Colon (tissue), 2 donors: ENCODE measurements at regions not wholly inside any gene's neighbourhood (a gene's known extent, or its start where the extent isn't known, plus 50 kb on each side); places are given as distances from the start of the nearest gene placed in this dataset.

Experiments used
- FAIRE-seq: peaks from 2 replicates; lab custom pipeline; 2012; peaks lifted over from hg19 to GRCh38; lab: Jason Lieb, UNC
- donor health status: control.
- donor health status: control.

DNA sequence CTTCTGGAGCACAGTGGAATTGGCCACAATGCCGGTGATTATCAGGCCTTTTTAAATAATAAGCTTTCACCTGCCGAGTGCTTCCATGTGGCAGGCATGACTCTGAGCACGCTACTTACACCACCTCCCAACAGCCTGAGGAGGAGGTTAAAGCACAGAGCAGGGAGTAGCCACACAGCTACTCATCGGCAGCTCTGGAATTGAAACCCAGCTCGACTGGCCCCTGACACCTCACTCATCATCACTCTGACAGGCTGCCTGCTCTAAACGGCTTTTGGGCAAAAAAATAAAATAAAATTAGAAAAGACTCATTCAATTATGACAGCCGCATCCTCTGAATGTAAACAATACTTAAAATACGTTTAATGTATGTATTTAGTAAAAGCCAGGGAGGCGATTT lies 326.4 kb upstream of the NOCT start:
- FAIRE-seq: no peak

DNA sequence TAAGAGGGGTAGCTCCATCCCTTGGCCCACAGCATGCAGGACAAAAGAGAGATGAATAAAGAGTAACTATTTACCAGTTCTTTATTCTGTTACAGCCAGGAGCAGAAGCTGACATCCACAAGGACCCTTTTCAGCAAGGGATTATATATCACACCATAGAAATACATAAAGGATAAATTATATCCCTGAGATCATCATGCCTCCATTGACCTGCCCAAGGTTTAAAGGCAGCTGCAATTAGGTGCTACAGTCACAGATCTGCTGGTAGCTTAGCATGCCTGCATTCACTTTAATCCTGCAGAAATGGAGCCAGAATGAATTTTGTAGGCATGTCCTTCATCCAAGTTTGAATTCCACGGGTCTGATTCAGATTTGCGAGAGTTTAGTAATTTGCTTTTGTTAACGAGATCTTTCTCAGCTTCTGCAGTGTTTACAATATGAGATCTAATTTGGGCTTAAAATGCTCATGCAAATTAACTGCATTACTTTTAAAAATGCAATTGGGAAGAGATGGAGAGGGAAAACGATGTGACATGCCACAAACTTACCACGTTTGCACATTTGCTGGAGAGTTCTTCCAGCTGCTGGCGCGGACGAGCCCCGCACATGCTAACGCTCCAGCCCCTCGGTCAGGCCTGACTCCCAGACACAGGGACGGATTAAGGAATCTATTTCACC lies 327.0 kb upstream of the NOCT start:
- no peak for FAIRE-seq

DNA sequence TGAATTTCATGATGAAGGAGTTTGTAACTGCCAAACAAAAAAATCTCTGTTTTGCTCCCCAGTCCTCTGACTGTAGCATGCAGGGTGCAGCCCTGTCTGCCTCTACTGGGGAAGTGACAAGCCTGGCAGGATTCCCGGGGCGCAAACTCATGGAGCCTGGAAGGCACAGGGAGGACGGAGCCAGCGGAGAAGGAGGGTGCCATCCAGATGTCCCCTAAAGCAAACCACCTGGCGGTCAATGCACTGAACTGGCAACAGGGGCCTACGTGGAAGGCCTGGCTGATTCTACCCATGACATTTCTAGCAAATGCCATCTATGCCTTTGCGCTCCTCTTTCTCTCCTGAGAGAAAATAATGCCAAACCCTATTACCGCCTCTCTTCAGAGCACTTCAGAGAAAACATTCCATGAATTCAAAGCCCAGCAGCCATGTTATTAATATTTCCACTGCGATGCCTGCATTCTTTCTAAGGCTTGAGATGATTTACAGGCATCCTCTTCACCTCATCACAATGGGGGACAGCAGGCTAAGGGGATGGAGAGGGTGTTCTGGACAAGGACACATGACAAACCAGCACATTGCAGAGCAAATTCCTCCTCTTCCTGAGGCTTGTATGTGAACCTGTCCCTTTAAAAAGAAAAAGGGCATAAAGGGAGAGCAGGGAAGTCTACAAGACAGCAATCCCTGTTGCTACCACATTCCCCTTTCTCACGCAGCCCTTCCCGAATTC lies 329.3 kb upstream of the NOCT start:
- no peak for FAIRE-seq

DNA sequence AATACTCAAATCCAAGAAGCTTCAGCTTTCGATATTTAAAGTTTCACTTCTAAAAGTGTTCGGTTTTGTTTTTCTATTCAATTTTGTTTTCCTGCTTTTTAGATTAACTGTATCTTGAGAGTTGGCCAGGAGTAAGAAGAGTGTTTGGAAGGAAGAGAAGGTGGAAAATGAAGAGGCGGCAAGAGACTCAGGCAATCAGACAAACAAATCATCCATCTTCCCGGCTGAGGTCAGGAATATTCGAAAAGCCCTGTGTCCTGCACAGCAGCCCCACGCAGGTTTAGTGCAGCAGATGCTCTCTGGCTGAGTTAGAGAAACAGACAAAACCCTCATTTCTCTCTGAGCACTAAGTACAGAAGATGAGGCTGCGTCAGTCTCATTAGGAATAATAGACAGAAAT lies 330.3 kb upstream of the NOCT start:
- no peak for FAIRE-seq

DNA sequence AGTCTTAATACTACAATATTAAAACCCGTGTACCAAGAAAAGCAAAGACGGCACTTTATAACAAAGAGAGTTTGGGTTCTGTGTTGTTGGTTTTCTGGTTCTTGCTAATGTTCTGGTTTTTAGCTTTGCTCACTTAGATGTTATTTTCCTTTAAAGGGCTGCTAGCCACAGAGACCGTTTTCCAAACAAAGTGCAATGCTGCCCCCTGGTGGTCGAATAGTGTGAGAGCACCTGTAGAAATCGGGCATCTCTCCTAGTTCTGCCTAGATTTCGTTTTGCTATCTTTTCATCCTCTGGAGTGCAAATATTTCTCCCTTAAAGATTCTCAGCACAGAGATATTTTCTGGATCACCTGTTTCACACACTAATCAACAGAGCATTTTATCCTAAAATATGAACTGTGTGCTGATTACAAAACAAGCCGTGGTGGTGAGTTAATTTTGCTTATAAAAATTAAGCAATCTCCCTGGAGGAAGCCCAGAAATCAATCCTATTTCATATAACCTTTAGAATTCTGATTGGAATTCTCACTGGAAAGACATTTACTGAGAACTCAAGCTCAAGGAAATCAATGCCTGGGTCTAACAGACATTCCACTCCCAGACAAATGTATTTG lies 334.5 kb upstream of the NOCT start:
- peak; percentile 18 for FAIRE-seq

DNA sequence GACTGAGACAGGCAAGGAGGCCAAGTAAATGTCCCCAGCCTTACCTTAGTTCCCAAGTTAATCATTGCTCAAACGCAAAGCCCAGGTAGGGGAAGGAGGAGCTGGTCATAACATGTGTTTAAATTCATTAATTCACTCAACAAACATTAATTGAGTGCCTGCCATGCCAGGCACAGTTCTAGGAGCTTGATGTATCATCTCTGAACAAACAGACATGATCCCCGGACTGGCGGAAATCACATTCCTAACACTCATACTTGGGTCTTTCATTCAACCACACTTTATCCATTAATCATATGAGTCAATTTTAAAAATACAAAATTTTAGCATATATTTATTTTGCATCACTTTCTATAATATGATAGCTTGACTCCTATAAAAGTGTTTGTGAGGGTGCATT lies 335.3 kb upstream of the NOCT start:
- FAIRE-seq: no peak

DNA sequence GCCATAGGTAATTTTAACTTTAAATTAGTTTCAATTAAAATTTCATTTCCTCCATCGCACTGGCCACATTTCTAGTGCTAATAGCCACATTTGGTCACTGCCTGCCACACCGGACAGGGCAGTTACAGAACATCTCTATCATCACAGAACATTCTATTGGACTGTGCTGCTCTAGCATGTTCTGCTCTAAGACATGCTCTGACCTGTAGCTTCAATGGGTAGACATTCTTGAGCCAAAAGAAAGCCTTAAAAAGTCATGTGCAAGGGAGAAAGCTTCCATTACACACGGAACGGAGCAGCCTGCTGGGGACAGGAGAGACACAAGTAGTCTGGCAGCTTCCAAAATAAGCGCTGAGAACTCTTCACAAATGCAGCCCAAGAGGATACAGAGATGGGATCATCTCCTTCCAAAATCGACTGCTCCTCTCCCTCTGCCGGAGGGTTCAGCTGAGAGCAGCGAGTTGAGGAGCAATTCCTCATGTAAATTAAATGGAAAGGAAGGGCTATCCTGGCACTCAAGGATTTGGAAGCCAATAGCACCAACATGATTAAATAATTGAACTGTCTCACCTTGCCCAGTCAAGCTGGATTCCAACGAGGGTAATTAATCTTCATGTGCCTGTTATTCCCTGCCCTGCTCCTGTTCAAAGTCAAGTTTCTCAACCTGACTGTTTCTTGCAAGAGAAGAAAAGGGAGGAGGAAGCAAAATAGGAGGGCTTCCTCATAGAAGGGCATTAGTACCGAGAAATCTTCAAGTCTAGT lies 336.4 kb upstream of the NOCT start:
- FAIRE-seq: no peak

DNA sequence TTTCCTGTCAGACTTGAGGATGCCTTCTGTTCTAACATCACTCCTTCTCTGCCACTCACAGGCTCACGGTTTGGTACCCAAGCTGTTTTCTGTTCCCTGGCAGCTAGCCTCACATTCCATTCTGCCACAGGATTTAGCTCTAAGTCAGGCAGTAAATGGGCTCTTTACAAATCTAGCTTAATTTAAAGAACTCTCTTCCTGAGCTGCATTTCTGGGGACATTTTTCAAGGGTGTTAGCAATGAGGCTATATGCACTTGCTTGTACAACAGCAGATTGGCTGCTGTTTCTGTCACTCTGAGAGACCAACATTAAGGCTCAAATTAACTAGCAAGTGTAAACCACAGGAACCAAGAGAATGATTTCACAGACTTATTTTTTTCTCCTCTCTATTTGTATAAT lies 337.8 kb upstream of the NOCT start:
- FAIRE-seq: no peak

DNA sequence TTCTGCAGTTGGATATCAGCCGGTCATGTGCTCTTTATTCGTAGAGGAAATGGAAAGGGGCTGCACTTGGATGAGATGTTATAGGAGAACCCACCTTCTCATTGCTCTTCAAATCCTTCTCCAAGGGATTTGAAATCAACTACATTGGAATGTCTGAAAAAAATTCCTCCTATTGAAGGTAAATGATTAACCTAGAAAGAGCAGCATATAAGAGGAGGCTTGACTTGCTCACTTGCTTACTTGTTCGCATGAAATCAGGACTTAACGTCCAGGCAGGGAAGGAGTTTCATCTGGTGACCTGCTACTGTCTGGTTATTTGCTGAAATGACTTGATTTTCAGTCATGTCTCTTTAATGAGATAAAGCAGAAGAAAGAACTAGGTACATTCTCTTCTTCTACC lies 338.4 kb upstream of the NOCT start:
- no peak for FAIRE-seq

DNA sequence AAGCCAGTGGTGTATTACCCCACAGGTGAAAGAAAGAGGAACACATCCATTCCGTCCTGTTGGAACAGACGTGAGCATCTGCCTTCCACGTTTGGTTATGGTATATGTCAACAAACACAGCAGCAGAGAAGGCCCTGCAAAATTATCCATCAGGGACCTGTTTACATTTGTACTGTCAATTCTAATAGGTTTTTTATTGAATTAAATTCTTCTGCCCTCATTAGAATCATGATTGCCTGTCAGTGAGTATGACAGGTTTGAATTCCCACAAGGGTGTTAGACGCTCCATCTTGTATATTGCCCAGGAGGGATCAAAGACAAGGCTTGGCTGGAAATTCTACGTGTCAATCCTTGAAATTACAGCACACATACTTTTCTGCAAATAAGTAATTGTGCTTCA lies 339.9 kb upstream of the NOCT start:
- FAIRE-seq: no peak

DNA sequence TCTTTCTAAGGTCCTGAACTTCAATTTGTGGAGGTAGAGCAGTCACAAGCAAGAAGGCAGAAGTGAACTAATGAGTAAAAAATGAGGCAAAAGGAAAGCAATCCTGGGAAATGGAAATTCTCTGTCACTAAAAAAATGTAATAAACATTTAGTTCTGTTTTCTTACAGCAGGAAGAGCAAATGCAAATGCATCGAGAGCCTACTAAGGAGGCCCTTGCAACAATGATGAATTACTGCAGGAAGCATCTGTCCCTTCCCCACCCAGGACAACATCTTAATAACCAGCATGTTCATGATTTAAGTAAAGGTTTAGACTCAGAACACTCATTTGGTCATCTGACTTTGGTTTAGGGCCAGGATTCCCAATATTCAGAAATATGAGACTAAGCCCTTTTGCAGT lies 341.4 kb upstream of the NOCT start:
- no peak for FAIRE-seq

DNA sequence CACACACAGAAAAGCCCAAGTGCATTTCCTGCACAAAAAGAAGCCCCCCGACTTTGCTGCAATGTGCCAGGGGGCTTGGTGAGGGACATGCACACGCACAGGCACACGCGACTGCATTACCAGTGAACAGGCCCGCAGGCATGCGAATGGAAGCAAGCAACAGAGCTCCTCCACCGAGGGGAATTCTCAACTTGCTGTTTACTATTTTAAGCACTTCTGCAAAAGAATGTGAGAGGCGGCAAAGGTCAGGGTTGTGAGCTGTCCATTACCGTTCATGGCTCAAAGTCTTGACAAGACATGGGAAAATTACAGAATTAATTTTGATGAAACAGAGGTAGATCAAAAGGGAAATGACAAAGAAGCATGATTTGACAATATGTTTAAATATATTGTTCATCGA lies 342.5 kb upstream of the NOCT start:
- FAIRE-seq: no peak

DNA sequence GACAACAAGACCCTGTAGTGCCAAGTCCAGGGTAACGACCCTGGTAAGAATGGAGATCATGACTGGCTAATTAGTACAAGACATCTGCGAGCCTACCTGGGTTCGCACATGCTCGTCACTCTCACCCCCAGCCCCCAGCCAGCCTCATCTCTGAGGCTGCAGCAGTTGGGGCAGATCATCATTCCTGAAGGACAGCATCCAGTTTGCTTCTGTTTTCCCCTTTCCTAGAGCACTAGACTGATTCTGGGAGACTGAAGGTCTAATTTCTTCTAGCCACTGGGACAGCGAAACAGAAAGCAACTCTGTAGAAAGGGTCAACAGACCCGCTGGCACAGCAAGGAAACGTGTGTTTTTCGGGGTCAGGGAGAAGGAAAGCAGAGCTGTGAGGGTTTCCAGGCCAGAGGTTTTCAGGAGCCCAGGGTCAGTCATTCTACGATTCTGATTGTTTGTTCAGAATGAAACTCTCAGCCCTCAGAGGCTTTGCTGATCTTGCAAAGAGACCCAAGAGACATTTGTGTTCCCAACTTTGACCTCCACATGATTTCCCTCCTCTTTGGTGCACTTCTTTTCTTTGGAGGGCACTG lies 343.1 kb upstream of the NOCT start:
- FAIRE-seq: no peak

DNA sequence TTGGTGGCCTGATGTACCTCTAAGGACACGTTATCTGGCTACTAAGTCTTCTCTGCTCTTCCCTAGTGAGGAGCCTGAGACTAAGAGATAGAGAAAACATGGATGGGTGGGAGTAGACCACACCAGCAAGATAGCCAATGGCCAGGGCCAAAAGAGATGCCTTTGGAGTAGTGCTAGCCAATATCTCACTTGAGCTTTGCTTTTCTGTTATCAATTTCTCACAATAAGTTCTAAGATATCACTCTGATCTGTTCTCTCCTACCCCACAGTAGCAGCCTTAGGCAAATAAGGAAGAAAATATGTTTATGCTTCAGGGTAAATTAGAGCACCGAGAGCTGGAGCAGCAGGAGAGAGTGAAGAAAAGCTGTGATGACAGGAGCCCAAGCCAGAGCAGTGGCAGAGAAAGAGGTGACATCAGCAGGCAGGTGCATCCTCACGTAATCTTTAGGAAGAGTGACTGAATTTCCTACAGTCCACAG lies 343.9 kb upstream of the NOCT start:
- FAIRE-seq: no peak

DNA sequence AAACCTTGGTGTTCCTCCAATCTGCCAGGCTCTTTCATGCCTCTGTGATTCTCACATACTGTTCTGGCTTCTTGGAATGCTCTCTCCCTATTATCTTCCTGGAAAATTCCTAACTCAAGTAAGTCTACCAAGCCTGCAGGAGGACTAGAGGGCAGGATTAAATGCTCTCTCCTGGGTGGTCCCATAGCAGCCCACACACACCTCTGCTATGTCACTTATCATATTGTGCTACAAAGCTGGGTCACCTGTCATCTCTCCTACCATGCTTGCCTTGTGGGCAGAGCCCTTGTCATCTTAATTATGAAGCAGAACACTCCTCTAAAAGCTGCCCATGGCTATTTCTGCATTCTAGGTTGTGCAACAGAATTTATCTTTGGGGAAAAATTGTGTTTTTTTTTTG lies 344.5 kb upstream of the NOCT start:
- FAIRE-seq: no peak

DNA sequence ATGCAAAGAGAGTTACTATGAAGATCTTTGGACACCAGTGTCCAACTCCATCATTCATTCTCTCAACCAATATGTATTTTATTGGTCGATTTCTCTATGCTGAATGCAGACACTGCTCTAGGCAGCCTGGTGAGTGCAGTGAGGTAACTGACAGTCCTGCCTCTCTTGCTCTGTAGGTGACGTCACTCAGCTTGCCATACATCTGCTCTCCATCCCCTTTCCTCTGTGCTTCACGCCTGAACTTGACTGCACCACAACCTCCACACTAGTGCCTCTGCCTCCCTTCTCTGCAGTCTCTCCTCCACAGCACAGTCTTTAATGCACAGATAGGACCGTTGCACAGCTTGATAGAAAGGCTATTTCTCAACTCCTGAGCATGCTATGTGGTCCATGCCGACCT lies 344.9 kb upstream of the NOCT start:
- FAIRE-seq: no peak

DNA sequence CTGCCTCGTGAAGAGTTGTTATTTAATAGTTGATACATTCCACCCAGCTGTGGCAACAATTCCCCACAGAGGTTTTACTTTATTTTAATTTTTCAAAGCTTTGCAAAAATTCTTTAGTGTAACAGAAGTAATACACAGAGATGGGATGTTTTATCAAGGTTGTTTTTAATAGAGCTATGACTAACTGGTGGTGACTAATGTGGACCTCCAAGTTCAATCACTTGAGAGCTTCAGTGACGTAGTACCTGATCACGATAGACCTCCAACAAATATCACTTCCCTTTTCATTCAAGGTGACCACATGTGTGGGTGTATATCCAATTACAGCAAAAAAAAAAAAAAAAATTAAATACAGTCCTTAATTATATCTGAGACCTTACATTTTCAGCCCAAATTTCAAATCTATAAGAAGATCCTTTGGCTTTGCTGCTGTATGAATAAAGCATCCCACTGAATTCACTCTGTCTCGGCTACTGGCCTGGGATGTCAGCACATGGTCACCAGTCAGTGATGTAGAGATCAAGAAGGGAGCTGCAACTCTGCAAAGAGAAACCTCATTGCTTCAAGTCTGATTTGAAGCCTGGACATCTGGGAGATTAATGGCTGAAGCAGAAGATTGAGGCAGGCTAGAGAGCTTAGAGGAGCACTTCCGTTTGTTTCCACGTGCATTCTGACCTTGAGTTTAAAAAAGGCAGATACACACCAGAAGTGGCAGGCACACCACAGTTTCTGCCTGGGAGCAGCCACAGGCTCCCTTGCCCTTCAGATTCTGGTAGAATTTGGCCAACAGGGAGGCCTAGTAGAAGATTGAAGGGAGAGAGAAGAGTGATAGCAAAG lies 345.9 kb upstream of the NOCT start:
- FAIRE-seq: no peak

DNA sequence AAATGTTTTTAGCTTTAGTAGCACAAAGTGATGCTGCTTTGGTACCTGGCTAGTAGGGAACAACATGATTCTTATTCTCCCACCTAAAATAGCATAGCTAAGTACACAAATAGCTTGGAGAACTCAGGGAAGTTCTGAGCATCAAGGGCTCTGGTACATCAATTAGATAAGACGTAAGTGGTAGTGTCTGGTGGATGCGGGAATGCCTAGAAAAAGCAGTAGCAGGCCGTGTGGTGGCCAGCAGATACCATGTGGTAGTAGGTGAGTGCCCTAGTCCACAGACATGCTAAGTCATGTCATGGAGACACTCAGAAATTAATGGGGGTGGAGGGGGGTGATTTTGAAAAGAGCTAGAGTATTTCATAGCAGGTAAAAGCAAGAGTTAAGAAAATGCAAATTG lies 347.3 kb upstream of the NOCT start:
- no peak for FAIRE-seq

DNA sequence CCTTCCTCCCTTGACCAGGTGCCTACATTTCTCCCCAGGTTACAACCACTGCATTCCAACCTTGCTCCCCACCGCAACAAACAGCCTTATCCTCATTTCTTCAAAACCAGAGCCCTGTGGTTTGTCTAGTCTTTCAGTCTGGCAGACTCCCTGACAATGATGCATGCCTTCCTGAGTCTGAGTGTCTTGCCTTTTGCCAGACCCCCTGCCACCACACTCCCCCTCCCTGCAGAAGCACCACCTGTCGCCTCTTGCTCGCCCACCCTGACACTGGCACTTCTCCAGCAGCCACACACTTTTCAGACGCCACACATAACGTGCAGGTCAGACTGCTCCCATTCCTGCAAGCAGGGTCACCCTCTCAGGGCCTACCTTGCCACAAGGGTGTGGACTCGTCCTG lies 349.2 kb upstream of the NOCT start:
- no peak for FAIRE-seq

DNA sequence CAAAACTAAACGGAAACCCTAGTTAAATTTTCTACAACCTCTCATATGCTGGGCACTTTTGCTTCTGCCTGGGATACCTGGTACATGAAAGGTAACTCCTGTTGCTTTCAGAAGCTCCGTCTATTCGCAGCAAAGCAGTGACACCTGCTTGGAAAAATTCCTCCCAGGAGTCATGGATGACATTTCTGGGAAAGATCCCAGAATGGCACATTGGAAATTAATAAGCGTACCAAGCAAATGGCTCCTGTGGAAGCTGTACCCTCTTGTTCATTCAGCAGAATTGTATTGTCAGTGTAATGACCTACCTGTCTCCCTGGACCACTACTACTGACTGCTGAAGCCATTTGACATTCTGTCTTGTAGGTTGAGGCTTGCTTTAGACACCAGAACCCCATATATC lies 349.7 kb upstream of the NOCT start:
- no peak for FAIRE-seq

DNA sequence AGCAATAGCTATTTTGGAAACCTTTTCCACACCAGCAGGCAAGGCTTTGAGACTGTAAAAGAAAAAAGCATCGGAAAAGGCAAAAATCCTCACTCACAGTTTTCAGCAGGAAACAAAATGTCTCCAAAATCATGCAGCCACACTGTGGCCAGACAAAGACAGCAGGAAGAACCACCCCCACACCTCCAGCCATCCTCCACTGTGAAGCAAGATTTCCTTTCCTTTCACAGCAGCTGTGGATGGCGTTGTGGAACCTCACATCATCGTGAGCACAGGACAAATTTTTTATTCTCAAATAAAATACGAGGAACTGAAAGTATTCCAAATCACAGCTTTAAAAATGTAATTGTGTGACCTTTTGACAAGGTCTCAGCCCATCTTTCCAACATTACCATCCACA lies 351.7 kb upstream of the NOCT start:
- FAIRE-seq: no peak
